ENCODE measurements at regions not wholly inside any gene's neighbourhood (a gene's known extent, or its start where the extent isn't known, plus 50 kb on each side); places are given as distances from the start of the nearest gene placed in this dataset.
A peak's percentile ranks its signal among the peaks of the same experiment; 100 is the strongest.

GRCh38 chr1:105684714-105685113 is 1371.8 kb upstream of the PRMT6 start:
- intact Hi-C loops (cut with DNase I; ENCODE audit: low total_unique reads), result no loop called here
- TF ChIP-seq, protein P1, sequence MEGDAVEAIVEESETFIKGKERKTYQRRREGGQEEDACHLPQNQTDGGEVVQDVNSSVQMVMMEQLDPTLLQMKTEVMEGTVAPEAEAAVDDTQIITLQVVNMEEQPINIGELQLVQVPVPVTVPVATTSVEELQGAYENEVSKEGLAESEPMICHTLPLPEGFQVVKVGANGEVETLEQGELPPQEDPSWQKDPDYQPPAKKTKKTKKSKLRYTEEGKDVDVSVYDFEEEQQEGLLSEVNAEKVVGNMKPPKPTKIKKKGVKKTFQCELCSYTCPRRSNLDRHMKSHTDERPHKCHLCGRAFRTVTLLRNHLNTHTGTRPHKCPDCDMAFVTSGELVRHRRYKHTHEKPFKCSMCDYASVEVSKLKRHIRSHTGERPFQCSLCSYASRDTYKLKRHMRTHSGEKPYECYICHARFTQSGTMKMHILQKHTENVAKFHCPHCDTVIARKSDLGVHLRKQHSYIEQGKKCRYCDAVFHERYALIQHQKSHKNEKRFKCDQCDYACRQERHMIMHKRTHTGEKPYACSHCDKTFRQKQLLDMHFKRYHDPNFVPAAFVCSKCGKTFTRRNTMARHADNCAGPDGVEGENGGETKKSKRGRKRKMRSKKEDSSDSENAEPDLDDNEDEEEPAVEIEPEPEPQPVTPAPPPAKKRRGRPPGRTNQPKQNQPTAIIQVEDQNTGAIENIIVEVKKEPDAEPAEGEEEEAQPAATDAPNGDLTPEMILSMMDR (IDR thresholded peaks at IDR 0.05), result no peak
- TF ChIP-seq POLR2A (IDR thresholded peaks at IDR 0.05), result no peak
- no peak for DNase-seq (ENCODE audit: low spot score in 2 of 2)
- no peak overlapping the region for H3K4me3 ChIP-seq (ENCODE audit: low read depth, poor library complexity, severe bottlenecking)

DNA sequence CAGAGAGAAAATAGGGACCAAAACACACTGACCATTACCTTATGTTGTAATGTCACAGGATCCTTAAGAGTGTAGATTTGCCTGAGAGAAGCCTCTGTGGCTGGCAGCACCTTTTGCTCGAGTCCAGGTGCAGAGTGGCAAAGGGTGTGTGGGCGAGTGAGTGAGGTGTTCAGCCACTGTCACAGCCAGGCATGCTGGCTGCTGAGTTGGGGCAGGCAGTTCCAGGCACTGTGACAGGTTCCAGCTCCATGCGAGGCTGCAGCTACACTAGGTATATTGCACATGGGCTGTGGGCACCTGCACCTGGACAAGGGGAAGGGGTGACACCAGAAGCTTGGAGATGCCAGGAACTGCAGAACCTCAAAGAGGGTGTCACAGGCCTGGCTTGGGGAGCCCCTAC is 1370.4 kb upstream of the PRMT6 start:
- TF ChIP-seq POLR2A (IDR thresholded peaks at IDR 0.05), result no peak
- TF ChIP-seq, protein P1 (IDR thresholded peaks at IDR 0.05), result no peak
- no peak for DNase-seq (ENCODE audit: low spot score in 2 of 2)
- WGBS, 2 donors, result 72 to 75% methylated on average over 3 of the region's 3 CpGs
- H3K4me3 ChIP-seq (ENCODE audit: low read depth, poor library complexity, severe bottlenecking), result no peak overlapping the region
- intact Hi-C loops (cut with DNase I; ENCODE audit: low total_unique reads), result no loop called here

GRCh38 chr1:105686874-105687690 is 1369.4 kb upstream of the PRMT6 start:
- no peak for TF ChIP-seq POLR2A (IDR thresholded peaks at IDR 0.05)
- TF ChIP-seq, protein P1 (IDR thresholded peaks at IDR 0.05), result no peak
- intact Hi-C loops (cut with DNase I; ENCODE audit: low total_unique reads), result no loop called here
- peak in 1 of 2 donors; percentile 82 for DNase-seq (ENCODE audit: low spot score in 2 of 2)
- WGBS, 2 donors, result 80 to 87% methylated on average over 11 to 14 of the region's 15 CpGs
- no peak overlapping the region for H3K4me3 ChIP-seq (ENCODE audit: low read depth, poor library complexity, severe bottlenecking)

GRCh38 chr1:105700723-105701122 is 1355.8 kb upstream of the PRMT6 start:
- intact Hi-C loops (cut with DNase I; ENCODE audit: low total_unique reads), result no loop called here
- TF ChIP-seq, protein P1 (IDR thresholded peaks at IDR 0.05), result no peak
- no peak for TF ChIP-seq POLR2A (IDR thresholded peaks at IDR 0.05)
- 37 to 51% methylated on average over 2 of the region's 2 CpGs for WGBS, 2 donors
- no peak for DNase-seq (ENCODE audit: low spot score in 2 of 2)
- no peak overlapping the region for H3K4me3 ChIP-seq (ENCODE audit: low read depth, poor library complexity, severe bottlenecking)

- H3K4me3 ChIP-seq (ENCODE audit: low read depth, poor library complexity, severe bottlenecking), result no peak overlapping the region
- DNase-seq (ENCODE audit: low spot score in 2 of 2), result no peak
- intact Hi-C loops (cut with DNase I; ENCODE audit: low total_unique reads), result no loop called here
- no peak for TF ChIP-seq POLR2A (IDR thresholded peaks at IDR 0.05)
- TF ChIP-seq, protein P1 (IDR thresholded peaks at IDR 0.05), result no peak
- WGBS, 2 donors, result 62 to 72% methylated on average over 1 of the region's 1 CpG
Measured at GRCh38 chr1:105724286-105724685, 1332.2 kb upstream of the PRMT6 start.

DNA sequence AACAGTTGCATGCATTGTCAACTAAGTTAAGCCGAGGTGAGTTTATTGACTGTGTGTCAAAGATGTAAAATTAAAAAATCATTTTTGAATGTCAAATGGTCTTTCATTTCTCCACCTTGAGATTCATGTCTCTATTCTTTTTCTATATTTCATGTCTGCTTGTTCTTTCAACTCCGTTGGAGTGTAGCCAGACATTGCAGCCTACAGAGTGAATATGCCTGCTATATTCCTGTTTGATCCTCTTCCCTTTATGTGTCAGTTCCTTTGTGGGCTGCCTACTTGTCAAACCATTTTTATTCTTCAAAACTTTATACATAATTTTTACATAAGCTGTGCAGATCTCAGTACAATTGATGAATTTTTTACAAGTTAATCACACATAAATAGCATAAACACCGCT is 1325.8 kb upstream of the PRMT6 start:
- intact Hi-C loops (cut with DNase I; ENCODE audit: low total_unique reads), result no loop called here
- TF ChIP-seq, protein P1 (IDR thresholded peaks at IDR 0.05), result no peak
- no peak for TF ChIP-seq POLR2A (IDR thresholded peaks at IDR 0.05)
- WGBS, 2 donors, result 22 to 30% methylated on average over 3 of the region's 3 CpGs
- H3K4me3 ChIP-seq (ENCODE audit: low read depth, poor library complexity, severe bottlenecking), result no peak overlapping the region
- DNase-seq (ENCODE audit: low spot score in 2 of 2), result no peak
